ENCODE measurements at regions not wholly inside any gene's neighbourhood (a gene's known extent, or its start where the extent isn't known, plus 50 kb on each side); places are given as distances from the start of the nearest gene placed in this dataset.

GRCh38 chr11:90363739-90364138, 140.9 kb upstream of the CHORDC1 start:
- H3K4me3 ChIP-seq (ENCODE audit: low read depth, low read length) = no peak overlapping the region
- no peak for TF ChIP-seq CTCF (IDR thresholded peaks at IDR 0.05; ENCODE audit: low read depth, low read length, missing control alignments)
- DNase-seq (ENCODE audit: low read depth) = no peak

- TF ChIP-seq CTCF (IDR thresholded peaks at IDR 0.05; ENCODE audit: low read depth, low read length, missing control alignments) = no peak
- DNase-seq (ENCODE audit: low read depth) = no peak
- no peak overlapping the region for H3K4me3 ChIP-seq (ENCODE audit: low read depth, low read length)
Measured at GRCh38 chr11:90355200-90355599, 132.4 kb upstream of the CHORDC1 start.

GRCh38 chr11:90349731-90350130, 126.9 kb upstream of the CHORDC1 start:
- no peak overlapping the region for H3K4me3 ChIP-seq (ENCODE audit: low read depth, low read length)
- no peak for TF ChIP-seq CTCF (IDR thresholded peaks at IDR 0.05; ENCODE audit: low read depth, low read length, missing control alignments)
- no peak for DNase-seq (ENCODE audit: low read depth)

GRCh38 chr11:90344546-90344945, 121.7 kb upstream of the CHORDC1 start:
- no peak for TF ChIP-seq CTCF (IDR thresholded peaks at IDR 0.05; ENCODE audit: low read depth, low read length, missing control alignments)
- DNase-seq (ENCODE audit: low read depth) = no peak

GRCh38 chr11:90343673-90344072, 120.8 kb upstream of the CHORDC1 start:
- DNase-seq (ENCODE audit: low read depth) = no peak
- no peak for TF ChIP-seq CTCF (IDR thresholded peaks at IDR 0.05; ENCODE audit: low read depth, low read length, missing control alignments)
- H3K4me3 ChIP-seq (ENCODE audit: low read depth, low read length) = no peak overlapping the region

More at GRCh38 chr11:90344546-90344945, 121.7 kb upstream of the CHORDC1 start:
- no peak overlapping the region for H3K4me3 ChIP-seq (ENCODE audit: low read depth, low read length)

GRCh38 chr11:90341986-90342385, 119.1 kb upstream of the CHORDC1 start:
- no peak for TF ChIP-seq CTCF (IDR thresholded peaks at IDR 0.05; ENCODE audit: low read depth, low read length, missing control alignments)
- H3K4me3 ChIP-seq (ENCODE audit: low read depth, low read length) = no peak overlapping the region
- DNase-seq (ENCODE audit: low read depth) = no peak

- DNase-seq (ENCODE audit: low read depth) = no peak
- no peak overlapping the region for H3K4me3 ChIP-seq (ENCODE audit: low read depth, low read length)
- TF ChIP-seq CTCF (IDR thresholded peaks at IDR 0.05; ENCODE audit: low read depth, low read length, missing control alignments) = no peak
Measured at GRCh38 chr11:90332415-90332814, 109.6 kb upstream of the CHORDC1 start.
